ENCODE measurements at regions not wholly inside any gene's neighbourhood (a gene's known extent, or its start where the extent isn't known, plus 50 kb on each side); places are given as distances from the start of the nearest gene placed in this dataset.

DNA sequence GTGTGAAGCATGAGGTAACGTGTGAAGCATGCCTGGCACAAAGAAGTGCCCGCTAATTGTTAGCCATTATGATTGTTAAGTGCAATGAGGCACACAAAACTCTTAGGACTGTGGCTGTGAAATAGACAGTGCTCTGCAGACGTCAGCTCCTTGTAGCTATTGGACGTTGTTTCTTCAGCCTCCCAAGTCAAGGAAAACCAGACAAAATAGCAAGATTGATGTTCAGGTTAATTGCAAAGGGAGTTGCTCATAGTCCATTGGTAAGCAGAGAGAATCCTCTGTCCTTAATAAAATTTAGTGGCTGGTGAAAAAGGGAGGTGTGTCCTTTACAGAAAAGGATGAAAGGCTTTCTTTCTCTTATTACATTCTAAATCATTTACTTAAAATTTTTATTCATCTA lies 54.6 kb upstream of the MBP start:
- DNase-seq (ENCODE audit: low read depth) = no peak
- no peak overlapping the region for H3K4me3 ChIP-seq (ENCODE audit: low read depth, low read length)
- TF ChIP-seq, protein P1, sequence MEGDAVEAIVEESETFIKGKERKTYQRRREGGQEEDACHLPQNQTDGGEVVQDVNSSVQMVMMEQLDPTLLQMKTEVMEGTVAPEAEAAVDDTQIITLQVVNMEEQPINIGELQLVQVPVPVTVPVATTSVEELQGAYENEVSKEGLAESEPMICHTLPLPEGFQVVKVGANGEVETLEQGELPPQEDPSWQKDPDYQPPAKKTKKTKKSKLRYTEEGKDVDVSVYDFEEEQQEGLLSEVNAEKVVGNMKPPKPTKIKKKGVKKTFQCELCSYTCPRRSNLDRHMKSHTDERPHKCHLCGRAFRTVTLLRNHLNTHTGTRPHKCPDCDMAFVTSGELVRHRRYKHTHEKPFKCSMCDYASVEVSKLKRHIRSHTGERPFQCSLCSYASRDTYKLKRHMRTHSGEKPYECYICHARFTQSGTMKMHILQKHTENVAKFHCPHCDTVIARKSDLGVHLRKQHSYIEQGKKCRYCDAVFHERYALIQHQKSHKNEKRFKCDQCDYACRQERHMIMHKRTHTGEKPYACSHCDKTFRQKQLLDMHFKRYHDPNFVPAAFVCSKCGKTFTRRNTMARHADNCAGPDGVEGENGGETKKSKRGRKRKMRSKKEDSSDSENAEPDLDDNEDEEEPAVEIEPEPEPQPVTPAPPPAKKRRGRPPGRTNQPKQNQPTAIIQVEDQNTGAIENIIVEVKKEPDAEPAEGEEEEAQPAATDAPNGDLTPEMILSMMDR (IDR thresholded peaks at IDR 0.05; ENCODE audit: insufficient read depth, low read depth, low read length) = no peak

DNA sequence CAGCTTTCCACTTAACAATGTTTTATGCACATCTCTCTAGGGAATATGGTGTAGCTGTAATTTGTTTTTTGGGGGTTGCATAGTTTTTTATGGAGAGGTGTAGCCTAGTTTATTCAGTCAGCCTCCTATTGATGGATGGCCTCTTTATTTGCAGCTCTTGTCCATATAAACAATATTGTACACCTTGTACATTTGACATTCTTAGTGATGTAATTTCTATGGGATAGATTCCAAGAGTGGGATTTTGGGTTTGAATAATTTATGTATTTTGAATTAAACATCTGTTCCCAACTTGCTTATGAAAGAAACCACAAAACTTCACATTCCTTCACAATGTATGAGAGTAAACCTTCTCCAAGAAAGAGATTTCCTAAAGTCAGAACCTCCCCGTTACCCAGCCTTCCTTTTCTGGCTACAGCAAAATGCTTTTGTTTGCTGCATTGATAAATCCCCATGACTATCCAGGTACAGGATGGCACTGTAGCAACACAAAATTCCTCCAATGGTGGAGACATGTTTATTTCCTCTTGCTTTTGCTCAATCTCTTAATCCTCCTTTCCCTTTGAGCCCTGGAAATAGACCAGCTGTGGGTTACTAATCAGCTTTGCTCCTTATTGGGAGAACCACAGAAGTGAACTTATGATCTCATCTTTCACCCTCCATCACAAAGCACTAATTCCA lies 58.4 kb upstream of the GALR1 start:
- H3K4me3 ChIP-seq (ENCODE audit: low read depth, low read length) = no peak overlapping the region
- DNase-seq (ENCODE audit: low read depth) = peak; percentile 91
- TF ChIP-seq, protein P1 (IDR thresholded peaks at IDR 0.05; ENCODE audit: insufficient read depth, low read depth, low read length) = no peak

DNA sequence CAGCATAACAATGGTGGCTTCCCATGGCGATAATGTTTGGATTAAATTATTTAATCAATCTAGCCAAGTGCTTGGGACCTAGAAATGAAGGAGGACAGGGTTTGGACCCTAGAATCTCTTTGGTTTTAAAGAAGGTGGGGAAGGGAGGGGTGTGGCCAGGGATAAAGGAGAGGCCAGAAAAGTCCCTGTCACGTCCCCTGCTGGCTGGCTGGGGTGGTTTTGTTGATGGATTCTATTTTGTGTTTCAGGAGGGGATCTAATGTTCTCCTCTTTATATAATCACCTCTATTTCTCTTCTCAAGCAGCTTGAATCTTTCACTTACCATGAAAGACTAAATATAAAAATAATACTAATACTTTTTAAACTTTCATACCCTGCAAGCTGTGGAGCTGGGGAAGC lies 52.6 kb upstream of the GALR1 start:
- DNase-seq (ENCODE audit: low read depth) = no peak
- TF ChIP-seq, protein P1 (IDR thresholded peaks at IDR 0.05; ENCODE audit: insufficient read depth, low read depth, low read length) = peak; percentile 43
- H3K4me3 ChIP-seq (ENCODE audit: low read depth, low read length) = no peak overlapping the region

DNA sequence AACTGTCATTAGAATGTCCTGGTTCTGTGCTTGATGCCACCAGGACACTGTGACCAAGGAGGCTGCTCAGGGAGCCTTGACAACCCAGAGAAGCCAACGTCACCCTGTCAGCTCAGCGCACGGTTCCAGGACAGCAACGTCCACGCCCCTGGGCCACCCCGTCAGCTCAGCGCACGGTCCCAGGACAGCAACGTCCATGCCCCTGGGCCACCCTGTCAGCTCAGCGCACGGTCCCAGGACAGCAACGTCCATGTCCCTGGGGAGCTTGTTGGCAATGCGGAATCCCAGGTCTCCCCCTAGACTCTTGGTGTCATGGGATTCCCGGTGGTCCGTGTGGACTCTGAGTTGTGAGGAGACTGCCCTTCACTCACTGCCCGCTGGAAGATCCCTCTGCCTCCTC lies 51.0 kb upstream of the GALR1 start:
- H3K4me3 ChIP-seq (ENCODE audit: low read depth, low read length) = no peak overlapping the region
- no peak for DNase-seq (ENCODE audit: low read depth)
- TF ChIP-seq, protein P1 (IDR thresholded peaks at IDR 0.05; ENCODE audit: insufficient read depth, low read depth, low read length) = no peak

DNA sequence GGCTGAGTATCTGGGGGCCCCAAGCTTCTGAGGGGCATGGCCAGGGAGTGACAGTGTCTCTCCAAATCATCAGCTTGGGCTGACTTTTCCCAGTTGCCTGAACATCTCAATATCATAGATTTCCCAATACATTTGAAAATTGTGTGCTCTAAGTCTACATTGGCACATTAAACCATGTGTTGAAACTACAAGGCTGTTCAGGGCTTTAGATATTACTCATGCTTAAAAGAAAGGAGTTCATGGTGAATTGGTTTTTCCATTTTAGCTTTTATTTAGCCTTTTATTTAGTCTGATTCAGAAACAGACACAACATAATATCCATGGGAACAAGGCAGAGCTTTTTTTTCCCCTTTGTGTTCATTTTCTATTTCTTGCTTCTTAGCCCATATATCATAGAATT lies 49.9 kb upstream of the GALR1 start:
- DNase-seq (ENCODE audit: low read depth) = no peak
- TF ChIP-seq, protein P1 (IDR thresholded peaks at IDR 0.05; ENCODE audit: insufficient read depth, low read depth, low read length) = no peak
- H3K4me3 ChIP-seq (ENCODE audit: low read depth, low read length) = no peak overlapping the region

Measured in fibroblast of villous mesenchyme (primary cell).